ENCODE measurements at regions not wholly inside any gene's neighbourhood (a gene's known extent, or its start where the extent isn't known, plus 50 kb on each side); places are given as distances from the start of the nearest gene placed in this dataset.
A peak's percentile ranks its signal among the peaks of the same experiment; 100 is the strongest.

DNA sequence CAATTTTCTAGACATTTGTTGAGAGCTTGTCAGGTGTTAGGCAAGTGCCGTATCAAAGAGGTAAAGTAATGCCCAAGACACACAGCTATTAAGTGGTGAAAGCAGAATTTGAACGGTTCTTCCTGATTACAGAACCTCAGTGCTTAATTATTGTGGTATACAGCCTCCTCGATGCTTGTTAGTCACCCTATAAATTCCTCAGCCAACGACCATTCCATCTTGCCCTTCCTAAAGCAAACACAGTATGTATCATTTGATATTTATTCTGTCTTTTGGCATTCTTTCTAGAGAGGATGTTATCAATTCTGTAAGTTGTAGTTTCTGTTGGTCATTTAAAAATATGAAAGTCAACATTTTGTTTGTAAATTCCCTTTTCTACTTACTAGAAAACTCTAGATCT, 297.8 kb upstream of the BMP2 start (continued):
- no peak for TF ChIP-seq REST (IDR thresholded peaks at IDR 0.05; ENCODE audit: low read depth, low read length)
- TF ChIP-seq ESRRA (IDR thresholded peaks at IDR 0.05; ENCODE audit: low read length) = no peak
- no peak for TF ChIP-seq POLR2A (IDR thresholded peaks at IDR 0.05; ENCODE audit: low read depth, low read length)

DNA sequence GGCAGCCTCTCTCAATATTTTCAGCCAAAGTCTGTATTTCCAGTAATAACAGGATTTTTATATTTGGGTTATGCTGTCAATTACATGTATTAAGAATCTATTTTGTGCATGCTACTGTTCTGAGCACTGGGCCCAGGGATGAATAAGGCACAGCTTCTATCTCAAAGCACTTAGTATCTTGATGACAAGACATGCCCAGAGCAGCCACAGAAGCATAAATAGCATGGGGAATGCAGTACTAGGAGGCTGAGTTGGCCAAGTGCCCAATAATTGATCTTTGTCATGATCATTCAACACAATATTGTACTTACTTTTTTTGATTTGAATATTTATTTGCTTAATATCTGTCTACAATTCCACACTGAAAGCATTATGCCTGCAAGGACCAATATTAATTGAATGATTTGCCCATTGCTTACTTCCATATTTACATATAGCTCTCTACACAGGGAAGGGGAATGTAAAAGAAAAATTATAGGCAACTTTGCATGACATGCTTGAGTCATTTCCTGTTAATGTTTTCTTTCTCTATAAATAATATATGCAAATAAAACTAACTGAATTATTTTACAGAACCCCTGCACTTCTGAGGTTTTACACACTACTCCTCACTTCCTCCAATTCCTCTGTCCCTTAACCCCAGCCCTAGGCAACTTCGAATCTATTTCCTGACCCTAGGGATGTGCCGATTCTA, 298.9 kb upstream of the BMP2 start:
- RAD21 ChIA-PET (ENCODE audit: unreplicated experiment) = no interaction called here
- FAIRE-seq (no peak), DNase-seq (ENCODE audit: low read depth, low spot score) (no peak)

More for the DNA sequence above, 298.9 kb upstream of the BMP2 start:
- TF ChIP-seq TAF1 (IDR thresholded peaks at IDR 0.05; ENCODE audit: borderline replicate concordance, low read depth, low read length) = no peak
- H2AFZ ChIP-seq (ENCODE audit: control insufficient read depth, low read depth, low read length) = no peak overlapping the region
- H3K4me1 ChIP-seq (ENCODE audit: control insufficient read depth, insufficient read depth, low read length) = no peaks in the 10 kb centered on the region
- H3K9ac ChIP-seq (ENCODE audit: control insufficient read depth, insufficient read depth, low read length) = no peak overlapping the region
- POLR2A ChIA-PET = no interaction called here
- H3K27ac ChIP-seq (ENCODE audit: control insufficient read depth, insufficient read depth) = no peak overlapping the region
- H3K36me3 ChIP-seq (ENCODE audit: control insufficient read depth in 2 of 2, insufficient read depth in 2 of 2, low read length in 1 of 2) = no peaks in the 10 kb centered on the region
- H3K79me2 ChIP-seq (ENCODE audit: control insufficient read depth, insufficient read depth, low read length) = no peaks in the 10 kb centered on the region
- no peaks in the 10 kb centered on the region for H3K27me3 ChIP-seq (replicated peaks in 1 of 2; ENCODE audit: control insufficient read depth in 2 of 2, insufficient read depth in 2 of 2, low read length in 1 of 2)
- no peaks in the 10 kb centered on the region for H4K20me1 ChIP-seq (ENCODE audit: control insufficient read depth, insufficient read depth)
- BruUV-seq (replicated peaks) = no TSS peak
- WGBS (ENCODE audit: insufficient coverage, insufficient replicate concordance, low lambda C conversion rate, missing lambda C conversion rate) = 2% methylated on average over 2 of the region's 2 CpGs
- H3K9me3 ChIP-seq (replicated peaks; ENCODE audit: control insufficient read depth, insufficient read depth, low read length) = no peaks in the 10 kb centered on the region
- intact Hi-C loops (cut with micrococcal nuclease; ENCODE audit: unreplicated experiment) (no loop called here), in situ Hi-C loops (cut with MboI) (no loop called here)
- SMC1A ChIA-PET (ENCODE audit: uncharacterized antibody, unreplicated experiment) = interaction anchor here (0.9 to 1.5 kb wide), 2 partner anchors 11 to 25 kb away, joined by 3 read pairs; no protein-coding TSS in a partner anchor
- ATAC-seq = peak; percentile 31
- no peak overlapping the region for H3K4me2 ChIP-seq (ENCODE audit: control insufficient read depth, insufficient read depth)
- CTCF ChIA-PET = no interaction called here
- no peak overlapping the region for H3K4me3 ChIP-seq

All from GM12878 (cell line).